ENCODE measurements at regions not wholly inside any gene's neighbourhood (a gene's known extent, or its start where the extent isn't known, plus 50 kb on each side); places are given as distances from the start of the nearest gene placed in this dataset.
"Not testable (repeated sequence)": the region's sequence is repeated elsewhere in the genome, so short reads cannot be mapped to it uniquely, and the experiment has no call there.

DNA sequence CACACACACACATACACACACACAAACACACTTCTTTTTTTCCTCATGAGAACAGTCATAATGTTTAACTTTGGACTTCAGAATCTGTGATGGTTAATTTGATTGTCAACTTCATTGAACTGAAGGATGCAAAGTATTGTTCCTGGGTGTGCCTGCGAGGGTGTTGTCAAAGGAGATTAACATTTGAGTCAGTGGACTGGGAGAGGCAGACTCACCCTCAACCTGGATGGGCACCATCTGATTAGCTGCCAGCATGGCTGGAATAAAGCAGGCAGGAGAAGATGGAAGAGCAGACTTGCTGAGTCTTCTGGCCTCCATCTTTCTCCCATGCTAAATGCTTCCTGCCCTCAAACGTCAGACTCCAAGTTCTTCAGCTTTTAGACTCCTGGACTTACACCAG, 167.6 kb upstream of the CRBN start:
- not testable (repeated sequence) for TF ChIP-seq SP1 (IDR thresholded peaks at IDR 0.05); FOXM1 (IDR thresholded peaks at IDR 0.05; ENCODE audit: borderline replicate concordance); SUZ12 (IDR thresholded peaks at IDR 0.05); NFRKB (IDR thresholded peaks at IDR 0.05)
- TF ChIP-seq, protein P1, sequence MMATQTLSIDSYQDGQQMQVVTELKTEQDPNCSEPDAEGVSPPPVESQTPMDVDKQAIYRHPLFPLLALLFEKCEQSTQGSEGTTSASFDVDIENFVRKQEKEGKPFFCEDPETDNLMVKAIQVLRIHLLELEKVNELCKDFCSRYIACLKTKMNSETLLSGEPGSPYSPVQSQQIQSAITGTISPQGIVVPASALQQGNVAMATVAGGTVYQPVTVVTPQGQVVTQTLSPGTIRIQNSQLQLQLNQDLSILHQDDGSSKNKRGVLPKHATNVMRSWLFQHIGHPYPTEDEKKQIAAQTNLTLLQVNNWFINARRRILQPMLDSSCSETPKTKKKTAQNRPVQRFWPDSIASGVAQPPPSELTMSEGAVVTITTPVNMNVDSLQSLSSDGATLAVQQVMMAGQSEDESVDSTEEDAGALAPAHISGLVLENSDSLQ (IDR thresholded peaks at IDR 0.05) = not testable (repeated sequence)
